ENCODE measurements at regions not wholly inside any gene's neighbourhood (a gene's known extent, or its start where the extent isn't known, plus 50 kb on each side); places are given as distances from the start of the nearest gene placed in this dataset.
A peak's percentile ranks its signal among the peaks of the same experiment; 100 is the strongest.
"Not testable (repeated sequence)": the region's sequence is repeated elsewhere in the genome, so short reads cannot be mapped to it uniquely, and the experiment has no call there.

GRCh38 chr6:48541649-48542048, 430.7 kb upstream of the PTCHD4 start:
- no peak overlapping the region for H2BK15ac ChIP-seq (ENCODE audit: low read depth, poor library complexity, severe bottlenecking)
- H2BK12ac ChIP-seq (ENCODE audit: low read length in 2 of 2) = no peak overlapping the region
- peaks cover 29 to 44% of the 10 kb centered on the region in 2 experiments for H3K27me3 ChIP-seq (ENCODE audit: control insufficient read depth in 1 of 2, insufficient read depth in 1 of 2, low read length in 2 of 2)
- H3K27ac ChIP-seq (ENCODE audit: low read length, poor library complexity, severe bottlenecking) = no peak overlapping the region
- H2BK120ac ChIP-seq (ENCODE audit: low read depth, low read length) = no peak overlapping the region
- H3K36me3 ChIP-seq (ENCODE audit: control insufficient read depth in 1 of 2, insufficient read depth in 2 of 2, low read depth in 1 of 2, low read length in 2 of 2) = no peaks in the 10 kb centered on the region
- no peak overlapping the region for H4K91ac ChIP-seq (ENCODE audit: low read length)
- H3K9ac ChIP-seq (ENCODE audit: low read length) = no peak overlapping the region
- no peak overlapping the region for H3K18ac ChIP-seq (ENCODE audit: low read depth in 1 of 2, low read length in 2 of 2)
- no peak overlapping the region for H2BK5ac ChIP-seq (ENCODE audit: low read depth, low read length, poor library complexity, severe bottlenecking)
- DNase-seq = no peak
- no peak overlapping the region for H4K8ac ChIP-seq (ENCODE audit: low read length)
- no peaks in the 10 kb centered on the region for H3K4me1 ChIP-seq (ENCODE audit: control insufficient read depth, insufficient read depth, low read depth, low read length)
- H2AK5ac ChIP-seq (ENCODE audit: low read length, severe bottlenecking) = no peak overlapping the region
- no peaks in the 10 kb centered on the region for H3K79me1 ChIP-seq (replicated peaks; ENCODE audit: low read length, poor library complexity, severe bottlenecking)
- no peak overlapping the region for H3K23ac ChIP-seq (ENCODE audit: low read length in 2 of 2)
- peaks cover 18% of the 10 kb centered on the region for H3K9me3 ChIP-seq (ENCODE audit: control insufficient read depth, low read length)
- no peak overlapping the region for H2AFZ ChIP-seq (ENCODE audit: low read depth, low read length)
- H3K4me3 ChIP-seq (ENCODE audit: insufficient read depth in 1 of 2, low read depth in 1 of 2, low read length in 2 of 2) = no peak overlapping the region
- no peak overlapping the region for H3K4ac ChIP-seq (ENCODE audit: low read depth in 1 of 2, low read length in 2 of 2)
- H3K14ac ChIP-seq (ENCODE audit: low read length in 2 of 2) = no peak overlapping the region
- H3K4me2 ChIP-seq (ENCODE audit: low read length, poor library complexity, severe bottlenecking) = no peak overlapping the region

- no peaks in the 10 kb centered on the region for H3K79me1 ChIP-seq (replicated peaks; ENCODE audit: low read length, poor library complexity, severe bottlenecking)
- H3K4me1 ChIP-seq (ENCODE audit: control insufficient read depth, insufficient read depth, low read depth, low read length) = no peaks in the 10 kb centered on the region
- H2BK5ac ChIP-seq (ENCODE audit: low read depth, low read length, poor library complexity, severe bottlenecking) = no peak overlapping the region
- DNase-seq = peak; percentile 74
- H3K27ac ChIP-seq (ENCODE audit: low read length, poor library complexity, severe bottlenecking) = no peak overlapping the region
- H2BK120ac ChIP-seq (ENCODE audit: low read depth, low read length) = no peak overlapping the region
- H3K18ac ChIP-seq (ENCODE audit: low read depth in 1 of 2, low read length in 2 of 2) = no peak overlapping the region
- H3K4me3 ChIP-seq (ENCODE audit: insufficient read depth in 1 of 2, low read depth in 1 of 2, low read length in 2 of 2) = no peak overlapping the region
- no peak overlapping the region for H3K4ac ChIP-seq (ENCODE audit: low read depth in 1 of 2, low read length in 2 of 2)
- no peaks in the 10 kb centered on the region for H3K9me3 ChIP-seq (ENCODE audit: control insufficient read depth, low read length)
- no peak overlapping the region for H4K8ac ChIP-seq (ENCODE audit: low read length)
- H2BK12ac ChIP-seq (ENCODE audit: low read length in 2 of 2) = no peak overlapping the region
- no peak overlapping the region for H2AFZ ChIP-seq (ENCODE audit: low read depth, low read length)
- 0% methylated on average over 1 of the region's 1 CpG for WGBS
- H3K36me3 ChIP-seq (ENCODE audit: control insufficient read depth in 1 of 2, insufficient read depth in 2 of 2, low read depth in 1 of 2, low read length in 2 of 2) = no peaks in the 10 kb centered on the region
- H3K27me3 ChIP-seq (ENCODE audit: control insufficient read depth in 1 of 2, insufficient read depth in 1 of 2, low read length in 2 of 2) = peaks cover 38 to 67% of the 10 kb centered on the region in 2 experiments
- no peak overlapping the region for H3K4me2 ChIP-seq (ENCODE audit: low read length, poor library complexity, severe bottlenecking)
- H3K23ac ChIP-seq (ENCODE audit: low read length in 2 of 2) = no peak overlapping the region
- H2AK5ac ChIP-seq (ENCODE audit: low read length, severe bottlenecking) = no peak overlapping the region
- no peak overlapping the region for H2BK15ac ChIP-seq (ENCODE audit: low read depth, poor library complexity, severe bottlenecking)
- no peak overlapping the region for H4K91ac ChIP-seq (ENCODE audit: low read length)
- H3K14ac ChIP-seq (ENCODE audit: low read length in 2 of 2) = no peak overlapping the region
- no peak overlapping the region for H3K9ac ChIP-seq (ENCODE audit: low read length)
These were observed 424.6 kb upstream of the PTCHD4 start for GRCh38 chr6:48535582-48536009.

- not testable (repeated sequence) for H3K4ac ChIP-seq (ENCODE audit: low read depth in 1 of 2, low read length in 2 of 2); H3K14ac ChIP-seq (ENCODE audit: low read length in 2 of 2); H3K36me3 ChIP-seq (ENCODE audit: control insufficient read depth in 1 of 2, insufficient read depth in 2 of 2, low read depth in 1 of 2, low read length in 2 of 2); H3K9ac ChIP-seq (ENCODE audit: low read length); H2AK5ac ChIP-seq (ENCODE audit: low read length, severe bottlenecking); H4K8ac ChIP-seq (ENCODE audit: low read length); H3K4me3 ChIP-seq (ENCODE audit: insufficient read depth in 1 of 2, low read depth in 1 of 2, low read length in 2 of 2); H3K79me1 ChIP-seq (replicated peaks; ENCODE audit: low read length, poor library complexity, severe bottlenecking); H3K9me3 ChIP-seq (ENCODE audit: control insufficient read depth, low read length); H3K4me1 ChIP-seq (ENCODE audit: control insufficient read depth, insufficient read depth, low read depth, low read length); H3K27ac ChIP-seq (ENCODE audit: low read length, poor library complexity, severe bottlenecking); H2BK15ac ChIP-seq (ENCODE audit: low read depth, poor library complexity, severe bottlenecking); H2BK12ac ChIP-seq (ENCODE audit: low read length in 2 of 2); H4K91ac ChIP-seq (ENCODE audit: low read length); H2BK5ac ChIP-seq (ENCODE audit: low read depth, low read length, poor library complexity, severe bottlenecking); DNase-seq; H2BK120ac ChIP-seq (ENCODE audit: low read depth, low read length); H3K4me2 ChIP-seq (ENCODE audit: low read length, poor library complexity, severe bottlenecking); H2AFZ ChIP-seq (ENCODE audit: low read depth, low read length); H3K18ac ChIP-seq (ENCODE audit: low read depth in 1 of 2, low read length in 2 of 2); H3K23ac ChIP-seq (ENCODE audit: low read length in 2 of 2)
- peaks cover 19 to 37% of the 10 kb centered on the region in 2 experiments for H3K27me3 ChIP-seq (ENCODE audit: control insufficient read depth in 1 of 2, insufficient read depth in 1 of 2, low read length in 2 of 2)
- no CpG with 5 or more reads among the region's 3 CpGs for WGBS
These were observed 420.0 kb upstream of the PTCHD4 start for GRCh38 chr6:48530978-48531377.

GRCh38 chr6:48525849-48526248, 414.9 kb upstream of the PTCHD4 start:
- Histone ChIP-seq H3K4me2 (ENCODE audit: low read length, poor library complexity, severe bottlenecking) (no peak overlapping the region), H3K9ac (ENCODE audit: low read length) (no peak overlapping the region), H3K18ac (ENCODE audit: low read depth in 1 of 2, low read length in 2 of 2) (no peak overlapping the region), H3K79me1 (replicated peaks; ENCODE audit: low read length, poor library complexity, severe bottlenecking) (no peaks in the 10 kb centered on the region), H2AK5ac (ENCODE audit: low read length, severe bottlenecking) (no peak overlapping the region), H3K4me3 (ENCODE audit: insufficient read depth in 1 of 2, low read depth in 1 of 2, low read length in 2 of 2) (no peak overlapping the region), H2BK5ac (ENCODE audit: low read depth, low read length, poor library complexity, severe bottlenecking) (no peak overlapping the region), H3K23ac (ENCODE audit: low read length in 2 of 2) (no peak overlapping the region), H3K36me3 (ENCODE audit: control insufficient read depth in 1 of 2, insufficient read depth in 2 of 2, low read depth in 1 of 2, low read length in 2 of 2) (no peaks in the 10 kb centered on the region), H3K4ac (ENCODE audit: low read depth in 1 of 2, low read length in 2 of 2) (no peak overlapping the region), H2BK12ac (ENCODE audit: low read length in 2 of 2) (no peak overlapping the region), H3K27ac (ENCODE audit: low read length, poor library complexity, severe bottlenecking) (no peak overlapping the region), H2BK15ac (ENCODE audit: low read depth, poor library complexity, severe bottlenecking) (no peak overlapping the region), H2AFZ (ENCODE audit: low read depth, low read length) (no peak overlapping the region), H3K9me3 (ENCODE audit: control insufficient read depth, low read length) (no peaks in the 10 kb centered on the region), H3K27me3 (ENCODE audit: control insufficient read depth in 1 of 2, insufficient read depth in 1 of 2, low read length in 2 of 2) (peaks cover 15 to 27% of the 10 kb centered on the region in 2 experiments), H2BK120ac (ENCODE audit: low read depth, low read length) (no peak overlapping the region), H4K8ac (ENCODE audit: low read length) (no peak overlapping the region), H3K4me1 (ENCODE audit: control insufficient read depth, insufficient read depth, low read depth, low read length) (no peaks in the 10 kb centered on the region), H3K14ac (ENCODE audit: low read length in 2 of 2) (no peak overlapping the region), H4K91ac (ENCODE audit: low read length) (no peak overlapping the region)
- DNase-seq = no peak
- WGBS = 83% methylated on average over 2 of the region's 2 CpGs
